ENCODE measurements at regions not wholly inside any gene's neighbourhood (a gene's known extent, or its start where the extent isn't known, plus 50 kb on each side); places are given as distances from the start of the nearest gene placed in this dataset.
A peak's percentile ranks its signal among the peaks of the same experiment; 100 is the strongest.

- peaks cover 0 to 3% of the 10 kb centered on the region in 2 experiments; a peak in 1 of 5 replicates for H3K36me3 ChIP-seq (replicated peaks in 1 of 2; ENCODE audit: control insufficient read depth in 1 of 2, insufficient read depth in 2 of 2, low read length in 2 of 2)
- no peaks in the 10 kb centered on the region for H4K20me1 ChIP-seq (ENCODE audit: insufficient read depth, low read length)
- ChIA-PET CTCF (ENCODE audit: low intra/inter-chr PET ratio, low total read pairs) (no interaction called here), POLR2A (no interaction called here)
- TF ChIP-seq ZNF121 (CRISPR knock-in tag; IDR thresholded peaks at IDR 0.05) (peak; percentile 95), ZMYM4 (CRISPR knock-in tag; IDR thresholded peaks at IDR 0.05) (peak; percentile 75), HNF4A (CRISPR knock-in tag; IDR thresholded peaks at IDR 0.05) (peak; percentile 44; the same call in 1 of the 2 replicates), ZNF770 (CRISPR knock-in tag; IDR thresholded peaks at IDR 0.05) (peak; percentile 80), ZNF737 (CRISPR knock-in tag; IDR thresholded peaks at IDR 0.05; ENCODE audit: borderline replicate concordance) (no peak), BCL6 (CRISPR knock-in tag; IDR thresholded peaks at IDR 0.05) (0 out of 2 replicates have a peak, but pooled peaks have one; percentile 27), POLR2AphosphoS5 (IDR thresholded peaks at IDR 0.05; ENCODE audit: low read depth, low read length) (no peak), ZMYM3 (CRISPR knock-in tag; IDR thresholded peaks at IDR 0.05) (0 out of 2 replicates have a peak, but pooled peaks have one; percentile 38)
- H3K4me1 ChIP-seq (ENCODE audit: insufficient read depth, low read length), result peaks cover 23% of the 10 kb centered on the region
- H3K79me2 ChIP-seq (ENCODE audit: insufficient read depth, low read length), result peaks cover 50% of the 10 kb centered on the region
- H2AFZ ChIP-seq (ENCODE audit: low read length), result no peak overlapping the region
- H3K9me3 ChIP-seq (ENCODE audit: low read length), result no peaks in the 10 kb centered on the region
- WGBS (ENCODE audit: low lambda C conversion rate), result 57% methylated on average over 1 of the region's 1 CpG
- BruUV-seq (replicated peaks), result no TSS peak
- DNase-seq (ENCODE audit: low spot score), result no peak
- FAIRE-seq, result no peak
- no peak overlapping the region for H3K4me2 ChIP-seq (ENCODE audit: low read depth, low read length)
- H3K4me3 ChIP-seq (replicated peaks in 1 of 3; ENCODE audit: insufficient read depth in 1 of 3, low read depth in 2 of 3, low read length in 3 of 3), result no peak overlapping the region
- in situ Hi-C loops (cut with HindIII; ENCODE audit: extremely low pct_ligation_motif_present, low pct_unique_long_range_greater_than_20kb) (no loop called here), intact Hi-C loops (cut with micrococcal nuclease; ENCODE audit: unreplicated experiment) (no loop called here)
- no peak overlapping the region for H3K27ac ChIP-seq (ENCODE audit: extremely low read length, insufficient read depth, low read length)
- H3K9ac ChIP-seq (ENCODE audit: insufficient read depth, low read depth, low read length), result no peak overlapping the region
- ATAC-seq, result no peak
- H3K27me3 ChIP-seq (ENCODE audit: control insufficient read depth in 1 of 2, insufficient read depth in 2 of 2, low read length in 2 of 2), result no peaks in the 10 kb centered on the region
Measured at GRCh38 chr2:78457269-78457668, 568.2 kb upstream of the REG3G start.

- Histone ChIP-seq H2AFZ (ENCODE audit: low read length) (no peak overlapping the region), H3K36me3 (replicated peaks in 1 of 2; ENCODE audit: control insufficient read depth in 1 of 2, insufficient read depth in 2 of 2, low read length in 2 of 2) (no peaks in the 10 kb centered on the region), H4K20me1 (ENCODE audit: insufficient read depth, low read length) (peaks cover 4% of the 10 kb centered on the region; the same call in 1 of the 2 replicates), H3K4me3 (replicated peaks in 1 of 3; ENCODE audit: insufficient read depth in 1 of 3, low read depth in 2 of 3, low read length in 3 of 3) (no peak overlapping the region), H3K4me2 (ENCODE audit: low read depth, low read length) (no peak overlapping the region), H3K4me1 (ENCODE audit: insufficient read depth, low read length) (no peaks in the 10 kb centered on the region), H3K9ac (ENCODE audit: insufficient read depth, low read depth, low read length) (no peak overlapping the region), H3K79me2 (ENCODE audit: insufficient read depth, low read length) (peaks cover 39% of the 10 kb centered on the region), H3K9me3 (ENCODE audit: low read length) (no peaks in the 10 kb centered on the region), H3K27me3 (ENCODE audit: control insufficient read depth in 1 of 2, insufficient read depth in 2 of 2, low read length in 2 of 2) (no peaks in the 10 kb centered on the region), H3K27ac (ENCODE audit: extremely low read length, insufficient read depth, low read length) (no peak overlapping the region)
- WGBS (ENCODE audit: low lambda C conversion rate), result over 99% methylated on average over 3 of the region's 3 CpGs
- no TSS peak for BruUV-seq (replicated peaks)
- intact Hi-C loops (cut with micrococcal nuclease; ENCODE audit: unreplicated experiment) (no loop called here), in situ Hi-C loops (cut with HindIII; ENCODE audit: extremely low pct_ligation_motif_present, low pct_unique_long_range_greater_than_20kb) (no loop called here)
- ChIA-PET CTCF (ENCODE audit: low intra/inter-chr PET ratio, low total read pairs) (no interaction called here), POLR2A (no interaction called here)
- DNase-seq (ENCODE audit: low spot score) (peak; percentile 4), FAIRE-seq (no peak), ATAC-seq (no peak)
- TF ChIP-seq PREB (CRISPR knock-in tag; IDR thresholded peaks at IDR 0.05), result no peak
- TF ChIP-seq ZNF775 (CRISPR knock-in tag; IDR thresholded peaks at IDR 0.05; ENCODE audit: borderline replicate concordance), result no peak
- no peak for TF ChIP-seq HCFC1 (IDR thresholded peaks at IDR 0.05; ENCODE audit: low read depth, low read length)
- TF ChIP-seq HNRNPLL (IDR thresholded peaks at IDR 0.05; ENCODE audit: low read depth, low read length, poor library complexity, severe bottlenecking), result no peak
- no peak for TF ChIP-seq EP300 (IDR thresholded peaks at IDR 0.05; ENCODE audit: low read depth in 2 of 2, low read length in 2 of 2)
- TF ChIP-seq EP300 (CRISPR knock-in tag; IDR thresholded peaks at IDR 0.05; ENCODE audit: borderline replicate concordance), result no peak
- TF ChIP-seq U2AF2 (IDR thresholded peaks at IDR 0.05; ENCODE audit: low read depth, low read length), result no peak
- no peak for TF ChIP-seq ERF (CRISPR knock-in tag; IDR thresholded peaks at IDR 0.05)
- TF ChIP-seq ZNF614 (CRISPR knock-in tag; IDR thresholded peaks at IDR 0.05; ENCODE audit: borderline replicate concordance), result no peak
Measured at GRCh38 chr2:78465707-78466106, 559.8 kb upstream of the REG3G start.

Measured in HepG2 (cell line).